ENCODE measurements at regions not wholly inside any gene's neighbourhood (a gene's known extent, or its start where the extent isn't known, plus 50 kb on each side); places are given as distances from the start of the nearest gene placed in this dataset.

DNA sequence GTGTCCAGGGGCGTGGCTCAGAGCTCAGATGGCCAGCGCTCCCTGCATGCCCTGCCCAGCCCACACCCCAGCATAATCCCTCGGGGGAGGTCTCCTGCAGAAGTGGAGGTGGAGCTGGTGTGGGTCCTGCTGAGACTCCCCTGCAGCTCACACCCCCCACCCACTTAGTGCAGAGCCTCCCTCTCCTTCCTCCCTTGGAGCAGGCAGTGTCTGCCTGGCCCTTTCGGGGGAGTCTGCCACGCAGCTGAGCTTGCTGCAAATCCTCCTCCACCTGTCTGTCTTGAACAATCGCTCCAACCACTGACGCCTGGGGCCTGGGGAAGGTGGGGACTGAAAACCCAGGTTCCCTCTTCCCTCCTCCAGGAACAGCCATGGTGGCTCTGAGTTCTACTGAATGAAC is 219.7 kb upstream of the PPP2R2D start:
- Histone ChIP-seq H3K27ac (ENCODE audit: low read length) (no peak overlapping the region), H3F3A (ENCODE audit: insufficient read depth, low read length, poor library complexity, severe bottlenecking) (no peaks in the 10 kb centered on the region), H3K79me2 (replicated peaks; ENCODE audit: insufficient read depth, low read length) (no peaks in the 10 kb centered on the region), H3K4me2 (ENCODE audit: low read length) (no peak overlapping the region), H3K9me2 (ENCODE audit: insufficient read depth, low read length) (no peaks in the 10 kb centered on the region), H3K27me3 (ENCODE audit: insufficient read depth, low read depth, low read length) (no peaks in the 10 kb centered on the region), H3K36me3 (ENCODE audit: insufficient read depth, low read length) (no peaks in the 10 kb centered on the region), H3K9ac (ENCODE audit: low read length) (no peak overlapping the region), H4K20me1 (ENCODE audit: insufficient read depth) (no peaks in the 10 kb centered on the region), H3K9me3 (ENCODE audit: low read length) (no peaks in the 10 kb centered on the region), H3K4me3 (ENCODE audit: low read length) (no peak overlapping the region), H2AFZ (ENCODE audit: low read depth, low read length) (no peak overlapping the region)
- TF ChIP-seq RAD21 (conservative IDR thresholded peaks at IDR 0.05) (no peak), TAF1 (IDR thresholded peaks at IDR 0.05; ENCODE audit: low read depth) (no peak), EZH2 (IDR thresholded peaks at IDR 0.05; ENCODE audit: borderline replicate concordance, insufficient read depth, low read length, poor library complexity, severe bottlenecking) (no peak), MXI1 (conservative IDR thresholded peaks at IDR 0.05; ENCODE audit: poor library complexity, severe bottlenecking) (no peak), EP300 (conservative IDR thresholded peaks at IDR 0.05; ENCODE audit: poor library complexity, severe bottlenecking) (no peak), POLR2AphosphoS5 (IDR thresholded peaks at IDR 0.05) (no peak), SMC3 (conservative IDR thresholded peaks at IDR 0.05; ENCODE audit: poor library complexity) (no peak), REST (IDR thresholded peaks at IDR 0.05; ENCODE audit: borderline replicate concordance) (no peak)
- TF ChIP-seq, protein P1, sequence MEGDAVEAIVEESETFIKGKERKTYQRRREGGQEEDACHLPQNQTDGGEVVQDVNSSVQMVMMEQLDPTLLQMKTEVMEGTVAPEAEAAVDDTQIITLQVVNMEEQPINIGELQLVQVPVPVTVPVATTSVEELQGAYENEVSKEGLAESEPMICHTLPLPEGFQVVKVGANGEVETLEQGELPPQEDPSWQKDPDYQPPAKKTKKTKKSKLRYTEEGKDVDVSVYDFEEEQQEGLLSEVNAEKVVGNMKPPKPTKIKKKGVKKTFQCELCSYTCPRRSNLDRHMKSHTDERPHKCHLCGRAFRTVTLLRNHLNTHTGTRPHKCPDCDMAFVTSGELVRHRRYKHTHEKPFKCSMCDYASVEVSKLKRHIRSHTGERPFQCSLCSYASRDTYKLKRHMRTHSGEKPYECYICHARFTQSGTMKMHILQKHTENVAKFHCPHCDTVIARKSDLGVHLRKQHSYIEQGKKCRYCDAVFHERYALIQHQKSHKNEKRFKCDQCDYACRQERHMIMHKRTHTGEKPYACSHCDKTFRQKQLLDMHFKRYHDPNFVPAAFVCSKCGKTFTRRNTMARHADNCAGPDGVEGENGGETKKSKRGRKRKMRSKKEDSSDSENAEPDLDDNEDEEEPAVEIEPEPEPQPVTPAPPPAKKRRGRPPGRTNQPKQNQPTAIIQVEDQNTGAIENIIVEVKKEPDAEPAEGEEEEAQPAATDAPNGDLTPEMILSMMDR (IDR thresholded peaks at IDR 0.05; ENCODE audit: poor library complexity, severe bottlenecking) = no peak

DNA sequence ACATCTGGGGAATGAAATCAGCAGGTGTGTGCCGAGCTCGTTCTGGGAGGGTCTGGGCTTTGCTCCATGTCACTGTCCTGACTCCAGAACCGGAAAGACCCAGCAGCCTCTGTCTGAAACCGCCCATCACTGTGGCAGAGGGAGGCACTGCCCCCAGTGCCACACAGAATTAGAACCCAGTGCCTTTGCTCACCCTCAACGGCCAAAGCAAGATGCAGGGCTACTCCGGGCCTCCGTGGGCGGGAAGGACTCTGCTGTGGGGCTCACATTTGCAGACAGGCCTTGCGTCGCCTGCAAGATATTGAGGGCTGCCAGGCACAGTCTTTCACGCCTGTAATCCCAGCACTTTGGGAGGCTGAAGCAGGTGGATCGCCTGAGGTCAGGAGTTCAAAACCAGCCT is 219.2 kb upstream of the PPP2R2D start:
- no peaks in the 10 kb centered on the region for H3K9me2 ChIP-seq (ENCODE audit: insufficient read depth, low read length)
- no peaks in the 10 kb centered on the region for H3K36me3 ChIP-seq (ENCODE audit: insufficient read depth, low read length)
- no peaks in the 10 kb centered on the region for H3K27me3 ChIP-seq (ENCODE audit: insufficient read depth, low read depth, low read length)
- no peaks in the 10 kb centered on the region for H3F3A ChIP-seq (ENCODE audit: insufficient read depth, low read length, poor library complexity, severe bottlenecking)
- no peaks in the 10 kb centered on the region for H3K9me3 ChIP-seq (ENCODE audit: low read length)
- no peaks in the 10 kb centered on the region for H3K79me2 ChIP-seq (replicated peaks; ENCODE audit: insufficient read depth, low read length)
- H3K4me2 ChIP-seq (ENCODE audit: low read length) = no peak overlapping the region
- H3K9ac ChIP-seq (ENCODE audit: low read length) = no peak overlapping the region
- H4K20me1 ChIP-seq (ENCODE audit: insufficient read depth) = no peaks in the 10 kb centered on the region
- no peak overlapping the region for H3K4me3 ChIP-seq (ENCODE audit: low read length)
- no peak overlapping the region for H3K27ac ChIP-seq (ENCODE audit: low read length)
- TF ChIP-seq SMC3 (conservative IDR thresholded peaks at IDR 0.05; ENCODE audit: poor library complexity) (no peak), MXI1 (conservative IDR thresholded peaks at IDR 0.05; ENCODE audit: poor library complexity, severe bottlenecking) (no peak), EZH2 (IDR thresholded peaks at IDR 0.05; ENCODE audit: borderline replicate concordance, insufficient read depth, low read length, poor library complexity, severe bottlenecking) (no peak), REST (IDR thresholded peaks at IDR 0.05; ENCODE audit: borderline replicate concordance) (no peak), POLR2AphosphoS5 (IDR thresholded peaks at IDR 0.05) (no peak), EP300 (conservative IDR thresholded peaks at IDR 0.05; ENCODE audit: poor library complexity, severe bottlenecking) (no peak), TAF1 (IDR thresholded peaks at IDR 0.05; ENCODE audit: low read depth) (no peak), RAD21 (conservative IDR thresholded peaks at IDR 0.05) (no peak)
- TF ChIP-seq, protein P1 (IDR thresholded peaks at IDR 0.05; ENCODE audit: poor library complexity, severe bottlenecking) = no peak
- no peak overlapping the region for H2AFZ ChIP-seq (ENCODE audit: low read depth, low read length)
